Esophagus squamous epithelium (tissue), 5 donors: ENCODE measurements at regions not wholly inside any gene's neighbourhood (a gene's known extent, or its start where the extent isn't known, plus 50 kb on each side); places are given as distances from the start of the nearest gene placed in this dataset.

Experiments
- DNase-seq: peaks from one replicate; lab custom pipeline; 2025; lab: John Stamatoyannopoulos, UW
- H3K27ac ChIP-seq, 4 donors: fragments of 200-600 bp; sonication (generic); one replicate each; pipeline ENCODE4 v1.5.1; 2016 to 2019; ENCODE audit warnings: mild to moderate bottlenecking in 1 of 4
- H3K27me3 ChIP-seq, 4 donors: fragments of 200-600 bp; sonication (generic); 1 replicate in 3 of 4; 2 replicates in 1 of 4; pipeline versions ENCODE4 v1.5.1 to v1.6.0; 2017 to 2021; ENCODE audit warnings: antibody characterized with exemption in 1 of 4
- H3K36me3 ChIP-seq, 3 donors: fragments of 200-600 bp; sonication (generic); one replicate each; pipeline ENCODE4 v1.5.1; 2016 to 2019
- H3K4me1 ChIP-seq, 3 donors: fragments of 200-600 bp; sonication (generic); one replicate each; pipeline ENCODE4 v1.5.1; 2017 to 2019
- H3K4me3 ChIP-seq, 4 donors: fragments of 200-600 bp; sonication (generic); 1 replicate in 3 of 4; 2 replicates in 1 of 4; pipeline ENCODE4 v1.5.1; 2016 to 2019; ENCODE audit warnings: mild to moderate bottlenecking in 2 of 4, moderate library complexity in 1 of 4
- H3K9me3 ChIP-seq, 3 donors: fragments of 200-600 bp; sonication (generic); one replicate each; pipeline ENCODE4 v1.5.1; 2016 to 2019
- POLR2A ChIP-seq, 4 donors: fragments of 450-650 bp; IDR thresholded peaks; one replicate each; pipeline ENCODE4 v1.6.1; 2017; ENCODE audit warnings: antibody characterized with exemption in 4 of 4, mild to moderate bottlenecking in 4 of 4, moderate library complexity in 3 of 4
- WGBS, 2 donors: methylation state at CpG; one replicate each; pipeline ENCODE4 v1.1.5; 2018; 5-methylcytosine and 5-hydroxymethylcytosine counted together
- intact Hi-C: fragments of 100-400 bp; cut with DNase I; formaldehyde crosslinking; loops from one replicate; pipeline ENCODE4 v1.15.0; 2022
- TF ChIP-seq, protein P1 (sequence below), 6 experiments: fragments of 450-650 bp in 4 of 6; fragments of 200-600 bp in 2 of 6; sonication (generic) in 2 of 6; IDR thresholded peaks; one replicate each; pipeline ENCODE4 v1.5.1; 2016 to 2019; ENCODE audit warnings: antibody characterized with exemption in 6 of 6, mild to moderate bottlenecking in 4 of 6, moderate library complexity in 4 of 6
- donor health status: DM: yes; HTN: yes; CAD: no.

GRCh38 chr3:89964347-89964746 is 856.9 kb downstream of the EPHA3 start:
- no peaks in the 10 kb centered on the region for H3K27me3 ChIP-seq
- intact Hi-C loops, result no loop called here
- no peak for DNase-seq
- no peaks in the 10 kb centered on the region for H3K36me3 ChIP-seq
- TF ChIP-seq, protein P1, sequence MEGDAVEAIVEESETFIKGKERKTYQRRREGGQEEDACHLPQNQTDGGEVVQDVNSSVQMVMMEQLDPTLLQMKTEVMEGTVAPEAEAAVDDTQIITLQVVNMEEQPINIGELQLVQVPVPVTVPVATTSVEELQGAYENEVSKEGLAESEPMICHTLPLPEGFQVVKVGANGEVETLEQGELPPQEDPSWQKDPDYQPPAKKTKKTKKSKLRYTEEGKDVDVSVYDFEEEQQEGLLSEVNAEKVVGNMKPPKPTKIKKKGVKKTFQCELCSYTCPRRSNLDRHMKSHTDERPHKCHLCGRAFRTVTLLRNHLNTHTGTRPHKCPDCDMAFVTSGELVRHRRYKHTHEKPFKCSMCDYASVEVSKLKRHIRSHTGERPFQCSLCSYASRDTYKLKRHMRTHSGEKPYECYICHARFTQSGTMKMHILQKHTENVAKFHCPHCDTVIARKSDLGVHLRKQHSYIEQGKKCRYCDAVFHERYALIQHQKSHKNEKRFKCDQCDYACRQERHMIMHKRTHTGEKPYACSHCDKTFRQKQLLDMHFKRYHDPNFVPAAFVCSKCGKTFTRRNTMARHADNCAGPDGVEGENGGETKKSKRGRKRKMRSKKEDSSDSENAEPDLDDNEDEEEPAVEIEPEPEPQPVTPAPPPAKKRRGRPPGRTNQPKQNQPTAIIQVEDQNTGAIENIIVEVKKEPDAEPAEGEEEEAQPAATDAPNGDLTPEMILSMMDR (IDR thresholded peaks at IDR 0.05), result no peak
- no peak for TF ChIP-seq POLR2A (IDR thresholded peaks at IDR 0.05)
- no peaks in the 10 kb centered on the region for H3K4me1 ChIP-seq
- no peak overlapping the region for H3K27ac ChIP-seq
- no peaks in the 10 kb centered on the region for H3K9me3 ChIP-seq
- no peak overlapping the region for H3K4me3 ChIP-seq

DNA sequence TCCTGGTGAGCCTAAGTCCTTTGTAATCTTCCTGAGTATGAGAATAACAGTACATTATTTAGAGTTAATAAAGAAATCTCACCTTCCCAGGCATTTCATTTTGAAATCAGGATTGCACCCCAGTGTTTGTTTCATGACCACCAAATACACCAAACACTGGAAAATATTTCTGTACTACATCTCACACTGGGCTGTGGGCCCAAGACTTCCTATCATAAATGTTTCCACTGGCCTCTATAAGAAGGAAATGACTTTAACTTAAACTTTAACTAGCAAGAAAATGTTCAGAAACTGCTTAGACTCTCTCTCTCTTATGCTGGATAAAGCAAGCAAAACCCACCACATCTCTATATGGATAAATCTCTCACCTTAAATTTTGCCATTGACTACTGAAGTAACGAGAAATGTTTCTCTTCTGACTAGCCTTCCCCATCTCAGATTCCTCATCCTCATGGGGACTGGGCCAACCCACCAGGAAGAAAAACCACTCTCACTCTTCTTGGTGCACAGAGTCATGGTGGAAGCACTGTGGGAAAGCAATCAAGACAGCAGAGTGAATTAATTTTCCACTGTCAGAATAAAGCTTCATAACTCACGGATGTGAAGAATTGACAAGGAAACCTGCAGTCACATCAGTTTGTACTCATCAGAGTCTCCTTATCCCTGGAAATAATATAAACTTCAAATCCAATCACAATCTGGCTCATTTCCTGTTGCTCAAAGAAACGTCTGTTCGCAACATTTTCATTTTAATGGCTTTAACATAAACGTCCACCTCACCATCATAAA is 859.6 kb downstream of the EPHA3 start:
- WGBS, 2 donors, result 47 to 58% methylated on average over 5 of the region's 5 CpGs
- no peak for TF ChIP-seq POLR2A (IDR thresholded peaks at IDR 0.05)
- TF ChIP-seq, protein P1 (IDR thresholded peaks at IDR 0.05), result no peak
- no peaks in the 10 kb centered on the region for H3K9me3 ChIP-seq
- intact Hi-C loops, result no loop called here
- no peak for DNase-seq
- H3K4me3 ChIP-seq, result no peak overlapping the region
- H3K27me3 ChIP-seq, result no peaks in the 10 kb centered on the region
- H3K4me1 ChIP-seq, result no peaks in the 10 kb centered on the region
- H3K27ac ChIP-seq, result no peak overlapping the region
- H3K36me3 ChIP-seq, result no peaks in the 10 kb centered on the region

- Histone ChIP-seq H3K36me3 (no peaks in the 10 kb centered on the region), H3K27me3 (no peaks in the 10 kb centered on the region), H3K27ac (no peak overlapping the region), H3K9me3 (no peaks in the 10 kb centered on the region), H3K4me1 (no peaks in the 10 kb centered on the region), H3K4me3 (no peak overlapping the region)
- intact Hi-C loops, result no loop called here
- TF ChIP-seq, protein P1 (IDR thresholded peaks at IDR 0.05), result no peak
- TF ChIP-seq POLR2A (IDR thresholded peaks at IDR 0.05), result no peak
- DNase-seq, result no peak
- WGBS, 2 donors, result 66 to 82% methylated on average over 2 of the region's 2 CpGs
Measured at GRCh38 chr3:89971329-89971728, 863.9 kb downstream of the EPHA3 start.

DNA sequence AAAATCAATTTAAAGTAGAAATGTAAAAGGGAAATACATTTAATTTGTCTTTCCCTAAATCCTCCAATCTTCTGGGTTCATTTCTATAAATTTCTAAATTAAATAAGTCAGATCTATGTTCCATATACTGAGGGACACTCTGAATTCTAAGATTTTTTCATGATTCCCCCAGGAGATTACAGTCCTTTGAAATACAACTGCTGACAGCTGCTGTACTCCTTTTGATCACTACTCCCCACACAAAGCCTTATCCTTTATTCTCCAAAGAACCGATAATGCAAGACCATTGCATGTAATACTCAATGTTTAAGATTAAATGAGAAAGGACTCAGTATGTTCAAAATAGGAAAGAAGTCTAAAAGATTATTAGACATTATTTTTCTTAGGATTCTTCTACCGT is 865.7 kb downstream of the EPHA3 start:
- DNase-seq, result no peak
- TF ChIP-seq, protein P1 (IDR thresholded peaks at IDR 0.05), result no peak
- H3K27me3 ChIP-seq, result no peaks in the 10 kb centered on the region
- WGBS, 2 donors, result 78 to 95% methylated on average over 2 of the region's 2 CpGs
- no peaks in the 10 kb centered on the region for H3K4me1 ChIP-seq
- no peak overlapping the region for H3K27ac ChIP-seq
- intact Hi-C loops, result no loop called here
- no peaks in the 10 kb centered on the region for H3K36me3 ChIP-seq
- no peak overlapping the region for H3K4me3 ChIP-seq
- H3K9me3 ChIP-seq, result no peaks in the 10 kb centered on the region

DNA sequence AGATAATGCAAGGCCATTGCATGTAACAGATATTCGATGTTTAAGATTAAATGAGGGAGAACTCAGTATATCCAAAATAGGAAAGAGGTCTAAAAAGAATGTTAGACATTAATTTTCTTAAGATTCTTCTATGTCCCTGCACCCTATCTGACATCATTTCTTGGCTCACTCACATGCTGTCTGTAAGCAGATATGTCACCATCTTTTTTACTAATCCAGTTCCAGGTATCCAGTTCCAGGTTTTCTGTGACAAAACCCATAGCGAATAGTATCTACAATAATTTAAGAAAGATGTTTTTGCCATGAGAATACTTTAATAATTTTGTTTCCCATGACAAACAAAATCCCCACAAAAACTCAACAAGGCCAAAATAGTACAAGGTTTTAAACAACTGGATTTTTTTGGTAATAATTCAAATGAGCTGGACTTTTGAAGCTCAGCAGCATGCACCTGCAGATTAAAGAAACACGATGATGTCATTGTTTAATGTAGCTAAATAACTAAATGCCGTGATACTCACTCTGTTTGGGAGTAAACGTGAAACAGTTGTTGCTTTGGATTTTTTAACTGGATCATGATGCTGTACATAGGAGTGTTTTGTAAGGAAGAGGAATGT is 867.6 kb downstream of the EPHA3 start:
- no peaks in the 10 kb centered on the region for H3K36me3 ChIP-seq
- H3K27me3 ChIP-seq, result no peaks in the 10 kb centered on the region
- TF ChIP-seq POLR2A (IDR thresholded peaks at IDR 0.05), result no peak
- 53 to 67% methylated on average over 5 of the region's 5 CpGs for WGBS, 2 donors
- no peak overlapping the region for H3K27ac ChIP-seq
- H3K4me1 ChIP-seq, result no peaks in the 10 kb centered on the region
- intact Hi-C loops, result no loop called here
- no peaks in the 10 kb centered on the region for H3K9me3 ChIP-seq
- H3K4me3 ChIP-seq, result no peak overlapping the region
- no peak for DNase-seq
